ENCODE measurements at regions not wholly inside any gene's neighbourhood (a gene's known extent, or its start where the extent isn't known, plus 50 kb on each side); places are given as distances from the start of the nearest gene placed in this dataset.

- no peak for DNase-seq
- H3K4me2 ChIP-seq (ENCODE audit: low read depth, low read length): no peak overlapping the region
- no peaks in the 10 kb centered on the region for H3K79me2 ChIP-seq (ENCODE audit: low read length)
- no peak overlapping the region for H3K9ac ChIP-seq (ENCODE audit: low read length)
- peaks cover 19% of the 10 kb centered on the region for H3K4me1 ChIP-seq (ENCODE audit: low read length)
- H4K20me1 ChIP-seq (ENCODE audit: insufficient read depth, low read length): no peaks in the 10 kb centered on the region
- no peak overlapping the region for H2AFZ ChIP-seq (ENCODE audit: low read length)
- H3K9me3 ChIP-seq (replicated peaks; ENCODE audit: insufficient read depth, low read length): no peaks in the 10 kb centered on the region
- no peaks in the 10 kb centered on the region for H3K36me3 ChIP-seq (replicated peaks; ENCODE audit: insufficient read depth, low read length)
- no peak for TF ChIP-seq EZH2 (optimal IDR thresholded peaks at IDR 0.05; ENCODE audit: low read depth, low read length)
- TF ChIP-seq EZH2phosphoT487 (IDR thresholded peaks at IDR 0.05; ENCODE audit: low read length): no peak
- no peak for TF ChIP-seq CTCF (IDR thresholded peaks at IDR 0.05; ENCODE audit: low read length)
- H3K9me2 ChIP-seq (replicated peaks; ENCODE audit: insufficient read depth, low read length): no peaks in the 10 kb centered on the region
- no peak overlapping the region for H3K4me3 ChIP-seq (ENCODE audit: low read length)
- no peak overlapping the region for H3K27ac ChIP-seq (ENCODE audit: low read length)
- H3K27me3 ChIP-seq (replicated peaks; ENCODE audit: insufficient read depth, low read length): no peaks in the 10 kb centered on the region
- 0 out of 2 replicates have a peak, but pooled peaks cover 4% of the 10 kb centered on the region for H3F3A ChIP-seq (ENCODE audit: insufficient read depth, low read length)
Observed at GRCh38 chrX:64853424-64853823, 122.8 kb downstream of the ZC4H2 start.

GRCh38 chrX:64850371-64851082, 125.7 kb downstream of the ZC4H2 start:
- Histone ChIP-seq H2AFZ (ENCODE audit: low read length) (no peak overlapping the region), H3K4me1 (ENCODE audit: low read length) (peaks cover 19% of the 10 kb centered on the region), H3K9ac (ENCODE audit: low read length) (no peak overlapping the region), H3K36me3 (replicated peaks; ENCODE audit: insufficient read depth, low read length) (no peaks in the 10 kb centered on the region), H3K27me3 (replicated peaks; ENCODE audit: insufficient read depth, low read length) (no peaks in the 10 kb centered on the region), H3F3A (ENCODE audit: insufficient read depth, low read length) (0 out of 2 replicates have a peak, but pooled peaks cover 4% of the 10 kb centered on the region), H3K79me2 (ENCODE audit: low read length) (no peaks in the 10 kb centered on the region), H3K9me3 (replicated peaks; ENCODE audit: insufficient read depth, low read length) (no peaks in the 10 kb centered on the region), H3K4me2 (ENCODE audit: low read depth, low read length) (peak overlapping the region; percentile 20; the same call in 1 of the 2 replicates), H4K20me1 (ENCODE audit: insufficient read depth, low read length) (no peaks in the 10 kb centered on the region), H3K9me2 (replicated peaks; ENCODE audit: insufficient read depth, low read length) (no peaks in the 10 kb centered on the region), H3K27ac (ENCODE audit: low read length) (peak overlapping the region; percentile 48; the same call in 1 of the 2 replicates), H3K4me3 (ENCODE audit: low read length) (no peak overlapping the region)
- peak; percentile 74 for DNase-seq
- TF ChIP-seq CTCF (IDR thresholded peaks at IDR 0.05; ENCODE audit: low read length) (no peak), EZH2 (optimal IDR thresholded peaks at IDR 0.05; ENCODE audit: low read depth, low read length) (no peak), EZH2phosphoT487 (IDR thresholded peaks at IDR 0.05; ENCODE audit: low read length) (no peak)

GRCh38 chrX:64843224-64843623, 133.0 kb downstream of the ZC4H2 start:
- peak; percentile 35 for DNase-seq
- TF ChIP-seq EZH2 (optimal IDR thresholded peaks at IDR 0.05; ENCODE audit: low read depth, low read length) (no peak), EZH2phosphoT487 (IDR thresholded peaks at IDR 0.05; ENCODE audit: low read length) (no peak), CTCF (IDR thresholded peaks at IDR 0.05; ENCODE audit: low read length) (no peak)
- H3K4me2 ChIP-seq (ENCODE audit: low read depth, low read length): peak overlapping the region; percentile 63; the same call in 1 of the 2 replicates
- H3K27ac ChIP-seq (ENCODE audit: low read length): peak overlapping the region; percentile 82
- peaks cover 8% of the 10 kb centered on the region; the same call in 1 of the 2 replicates for H3F3A ChIP-seq (ENCODE audit: insufficient read depth, low read length)
- no peaks in the 10 kb centered on the region for H3K9me2 ChIP-seq (replicated peaks; ENCODE audit: insufficient read depth, low read length)
- H2AFZ ChIP-seq (ENCODE audit: low read length): peak overlapping the region; percentile 58; the same call in 1 of the 2 replicates
- H3K79me2 ChIP-seq (ENCODE audit: low read length): no peaks in the 10 kb centered on the region
- H3K27me3 ChIP-seq (replicated peaks; ENCODE audit: insufficient read depth, low read length): no peaks in the 10 kb centered on the region
- peaks cover 28% of the 10 kb centered on the region for H3K4me1 ChIP-seq (ENCODE audit: low read length)
- peak overlapping the region; percentile 35; the same call in 1 of the 2 replicates for H3K9ac ChIP-seq (ENCODE audit: low read length)
- peak overlapping the region; percentile 27 for H3K4me3 ChIP-seq (ENCODE audit: low read length)
- H3K36me3 ChIP-seq (replicated peaks; ENCODE audit: insufficient read depth, low read length): no peaks in the 10 kb centered on the region
- no peaks in the 10 kb centered on the region for H3K9me3 ChIP-seq (replicated peaks; ENCODE audit: insufficient read depth, low read length)
- H4K20me1 ChIP-seq (ENCODE audit: insufficient read depth, low read length): no peaks in the 10 kb centered on the region

All from MM.1S (cell line).